NCI-H146 (cell line): ENCODE measurements at regions not wholly inside any gene's neighbourhood (a gene's known extent, or its start where the extent isn't known, plus 50 kb on each side); places are given as distances from the start of the nearest gene placed in this dataset.
"Not testable (repeated sequence)": the region's sequence is repeated elsewhere in the genome, so short reads cannot be mapped to it uniquely, and the experiment has no call there.

Experiments
- DNase-seq: peaks from one replicate; lab custom pipeline; 2025; lab: John Stamatoyannopoulos, UW

GRCh38 chr14:53742233-53742620 lies 214.4 kb downstream of the BMP4 start:
- DNase-seq: no peak

- no peak for DNase-seq
Measured at GRCh38 chr14:53741479-53742232, 215.0 kb downstream of the BMP4 start.

DNA sequence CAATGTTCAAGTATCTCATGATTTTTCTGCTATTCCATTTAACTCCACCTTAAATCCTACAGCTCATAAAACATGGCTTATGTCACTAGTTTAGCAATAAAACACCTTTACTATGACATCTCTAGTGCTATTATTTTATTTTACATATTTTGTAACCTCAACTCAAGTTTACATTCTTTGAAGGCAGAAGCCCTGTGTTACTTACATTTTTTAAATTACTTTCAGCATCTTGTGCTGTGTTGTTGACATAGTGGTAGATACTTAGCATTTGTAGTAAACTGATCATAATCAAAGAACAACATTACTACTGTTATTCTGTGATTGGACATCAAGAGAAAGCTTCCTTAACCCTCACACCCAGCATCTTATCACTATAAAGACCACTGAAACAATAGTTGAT lies 216.1 kb downstream of the BMP4 start:
- DNase-seq: no peak

- no peak for DNase-seq
Measured at GRCh38 chr14:53735916-53736315, 220.7 kb downstream of the BMP4 start.

DNA sequence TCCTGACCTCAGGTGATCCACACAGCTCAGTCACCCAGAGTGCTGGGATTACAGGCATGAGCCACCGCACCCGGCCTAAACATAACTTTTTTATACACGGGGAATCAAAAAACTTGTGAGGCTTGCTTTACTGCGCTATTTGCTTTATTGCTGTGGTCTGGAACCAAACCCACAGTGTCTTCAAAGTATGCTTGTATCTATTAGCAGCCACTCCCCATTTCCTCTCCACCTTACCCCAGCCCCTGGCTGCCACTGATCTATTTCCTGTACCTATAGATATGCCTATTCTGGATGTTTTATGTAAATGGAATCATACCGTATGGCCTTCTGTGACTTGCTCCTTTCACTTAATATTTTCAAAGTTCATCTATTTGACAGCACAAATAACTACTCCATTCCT lies 233.4 kb downstream of the BMP4 start:
- no peak for DNase-seq

DNA sequence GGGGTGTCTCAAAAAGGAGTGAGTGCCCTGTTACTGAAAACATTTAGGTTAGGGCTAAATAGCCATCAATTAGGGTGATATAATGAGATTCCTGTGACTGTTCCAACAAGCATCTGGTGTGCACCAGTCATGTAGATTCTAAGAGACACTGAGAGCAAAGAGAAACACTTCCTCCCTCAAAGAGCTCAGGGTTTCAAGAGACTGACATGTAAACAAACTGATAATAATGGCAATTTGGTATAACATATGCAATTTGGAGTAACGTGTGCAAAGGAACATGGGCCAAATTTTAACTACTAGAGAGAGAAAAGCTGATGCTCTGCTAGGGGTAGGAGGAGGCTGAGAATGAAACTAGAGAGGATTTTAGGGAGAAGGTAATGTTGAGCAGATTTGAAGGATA lies 237.1 kb downstream of the BMP4 start:
- DNase-seq: no peak

GRCh38 chr14:53716578-53716977 lies 240.0 kb downstream of the BMP4 start:
- no peak for DNase-seq

DNA sequence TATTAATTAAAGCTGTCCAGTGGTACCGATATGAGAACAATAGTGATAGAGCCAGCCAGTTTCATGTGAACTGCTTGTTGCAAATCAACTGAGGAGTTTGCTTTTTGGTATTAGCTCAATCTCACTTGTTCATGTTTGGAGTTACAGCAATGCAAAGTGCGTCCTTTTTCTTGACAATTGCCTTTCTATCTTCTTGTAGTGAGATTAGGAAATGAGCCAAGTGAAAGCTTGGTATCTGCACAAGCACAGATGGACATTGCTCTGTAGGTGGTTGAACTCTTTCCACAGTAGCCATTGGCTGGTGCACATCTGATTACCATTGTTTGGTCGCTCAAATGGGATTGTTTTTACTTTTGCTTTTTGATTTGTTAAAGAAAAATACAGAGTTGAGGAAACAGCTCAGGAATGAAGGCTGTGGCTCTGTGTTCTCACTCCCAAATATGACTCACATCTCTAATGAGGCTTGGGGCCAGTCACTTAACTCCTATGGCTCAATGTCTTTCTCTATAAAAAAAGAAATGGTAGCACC lies 241.4 kb downstream of the BMP4 start:
- no peak for DNase-seq

DNA sequence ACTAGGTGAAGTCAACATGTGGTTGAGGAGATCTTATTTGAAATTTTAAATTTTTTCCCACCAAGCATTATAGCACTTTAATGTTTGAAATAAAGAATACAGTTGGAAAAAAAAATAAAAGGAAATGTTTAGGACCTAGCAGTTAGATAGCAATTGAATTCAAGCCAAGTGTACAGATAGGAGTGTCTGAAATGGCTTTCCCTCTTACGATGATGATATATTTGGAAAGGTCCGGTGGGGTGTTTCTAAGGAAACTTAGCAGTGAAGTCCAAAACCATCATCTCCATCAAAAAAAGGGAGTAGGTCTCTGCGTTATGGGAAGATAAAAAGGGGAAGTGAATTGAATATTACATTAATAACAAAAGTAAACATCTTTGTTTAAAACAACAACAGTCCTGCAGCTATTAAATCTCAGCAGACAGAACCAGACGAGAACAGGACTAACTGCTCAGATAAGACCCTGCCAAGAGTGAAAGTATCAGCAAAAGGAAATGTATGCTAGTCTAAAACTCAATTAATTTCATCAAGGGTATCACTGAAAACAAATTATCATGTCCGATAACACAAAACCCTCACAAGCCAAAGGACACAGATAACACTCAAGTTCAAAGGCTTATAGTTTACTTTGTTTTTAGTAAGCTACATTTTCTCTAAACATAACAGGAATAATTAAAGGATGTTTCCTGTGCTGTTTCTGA lies 242.0 kb downstream of the BMP4 start:
- no peak for DNase-seq

DNA sequence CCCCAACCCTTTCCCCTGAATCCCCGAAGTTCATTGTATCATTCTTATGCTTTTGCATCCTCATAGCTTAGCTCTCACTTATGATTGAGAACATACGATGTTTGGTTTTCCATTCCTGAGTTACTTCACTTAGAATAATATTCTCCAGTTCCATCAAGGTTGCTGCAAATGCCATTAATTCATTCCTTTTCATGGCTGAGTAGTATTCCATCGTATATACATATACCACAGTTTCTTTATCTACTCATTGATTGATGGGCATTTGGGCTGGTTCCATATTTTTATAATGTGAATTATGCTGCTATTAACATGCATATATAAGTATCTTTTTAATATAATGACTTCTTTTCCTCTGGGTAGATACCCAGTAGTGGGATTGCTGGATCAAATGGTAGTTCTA lies 243.7 kb downstream of the BMP4 start:
- DNase-seq: not testable (repeated sequence)

DNA sequence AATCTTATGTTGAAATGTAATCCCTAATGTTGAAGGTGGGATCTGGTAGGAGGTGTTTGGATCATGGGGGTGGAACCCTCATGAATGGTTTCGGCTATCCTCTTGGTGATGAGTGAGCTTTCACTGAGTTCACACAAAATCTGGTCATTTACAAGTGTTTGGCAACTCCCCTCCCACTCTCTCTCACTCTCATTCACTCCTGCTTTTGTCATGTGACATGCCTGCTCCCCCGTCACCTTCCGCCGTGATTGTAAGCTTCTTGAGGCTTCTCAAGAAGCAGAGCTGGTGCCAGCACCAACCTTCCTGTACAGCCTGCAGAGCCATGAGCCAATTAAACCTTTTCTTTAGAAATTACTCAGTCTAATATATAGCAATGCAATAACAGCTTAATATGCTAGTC lies 245.4 kb downstream of the BMP4 start:
- no peak for DNase-seq

DNA sequence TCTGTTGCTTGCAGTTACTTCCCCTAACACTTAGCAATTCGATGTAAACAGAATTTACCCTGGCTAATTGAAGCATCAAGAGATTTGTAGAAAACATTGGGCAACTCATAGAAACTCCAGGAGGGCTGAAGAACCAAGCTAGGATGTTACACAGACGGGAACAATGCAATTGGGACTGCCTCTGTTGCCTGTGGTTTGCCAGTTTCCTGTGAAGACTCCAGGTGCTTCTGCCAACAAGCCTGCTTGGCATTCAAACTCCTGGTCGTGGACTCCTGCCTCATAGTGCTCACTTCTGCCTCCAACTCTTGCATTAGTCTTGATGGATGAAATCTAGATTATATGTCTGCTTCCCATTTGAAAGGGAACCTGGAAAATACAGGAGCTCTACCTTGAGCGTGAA lies 246.0 kb downstream of the BMP4 start:
- no peak for DNase-seq

DNA sequence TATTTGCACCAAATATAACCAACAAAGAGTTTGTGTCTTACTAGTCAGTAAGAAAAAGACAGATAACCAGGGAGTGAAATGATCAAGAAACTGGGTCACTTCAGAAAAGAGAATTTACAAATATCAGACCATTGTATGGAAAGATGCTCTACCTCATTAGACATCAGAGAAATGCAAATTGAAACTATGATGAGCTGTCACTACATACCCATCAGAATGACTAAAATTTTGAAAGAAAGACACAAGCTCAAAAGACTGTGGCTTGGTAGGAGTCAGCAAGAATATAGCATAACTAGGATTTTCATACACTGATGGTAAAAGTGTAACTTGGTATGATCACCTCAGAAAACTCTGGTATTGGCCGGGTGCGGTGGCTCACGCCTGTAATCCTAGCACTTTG lies 247.2 kb downstream of the BMP4 start:
- DNase-seq: no peak

DNA sequence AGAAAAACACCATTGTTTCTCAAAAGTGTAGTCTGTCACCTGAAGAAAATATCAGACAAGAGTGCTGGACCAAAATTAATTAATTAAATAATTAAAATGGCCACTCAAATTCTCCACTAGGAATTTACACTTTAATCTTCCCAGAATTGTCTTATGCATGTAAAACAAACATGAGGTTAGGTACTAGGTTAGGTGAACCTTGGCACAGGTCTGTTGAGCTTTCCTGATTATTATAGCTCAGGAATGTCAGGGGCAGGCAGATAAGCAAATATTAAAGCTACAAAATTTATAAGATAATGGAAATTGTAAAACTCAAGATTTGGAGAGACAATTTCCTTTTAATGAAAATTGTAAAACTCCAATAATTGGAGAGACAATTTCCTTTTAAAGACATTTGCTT lies 253.2 kb downstream of the BMP4 start:
- no peak for DNase-seq

GRCh38 chr14:53701108-53701875 lies 255.3 kb downstream of the BMP4 start:
- DNase-seq: no peak

GRCh38 chr14:53696217-53696965 lies 260.2 kb downstream of the BMP4 start:
- DNase-seq: no peak

DNA sequence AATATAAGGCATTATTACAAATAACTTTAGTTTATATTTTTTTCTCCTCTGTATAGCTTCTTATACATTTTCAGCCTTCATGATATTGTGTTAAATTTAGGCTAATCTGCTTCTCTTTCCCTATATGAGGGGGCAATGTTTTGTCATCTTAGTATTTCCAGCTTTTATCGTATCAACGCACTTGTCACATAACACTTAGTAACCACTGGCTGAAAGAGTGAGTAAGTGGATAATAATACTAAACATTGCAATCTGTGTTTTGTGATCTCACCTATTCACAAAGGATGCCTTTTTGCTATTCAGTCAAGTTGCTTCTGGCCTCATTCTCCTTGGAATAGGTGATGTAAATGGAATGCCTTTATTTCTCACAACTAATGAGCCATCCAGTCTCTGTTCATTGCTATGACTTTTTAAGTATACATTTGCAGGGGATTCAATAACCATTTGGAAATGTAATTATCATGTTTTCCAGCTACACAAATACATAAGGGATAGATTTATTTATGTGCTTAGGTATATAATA lies 260.9 kb downstream of the BMP4 start:
- no peak for DNase-seq

DNA sequence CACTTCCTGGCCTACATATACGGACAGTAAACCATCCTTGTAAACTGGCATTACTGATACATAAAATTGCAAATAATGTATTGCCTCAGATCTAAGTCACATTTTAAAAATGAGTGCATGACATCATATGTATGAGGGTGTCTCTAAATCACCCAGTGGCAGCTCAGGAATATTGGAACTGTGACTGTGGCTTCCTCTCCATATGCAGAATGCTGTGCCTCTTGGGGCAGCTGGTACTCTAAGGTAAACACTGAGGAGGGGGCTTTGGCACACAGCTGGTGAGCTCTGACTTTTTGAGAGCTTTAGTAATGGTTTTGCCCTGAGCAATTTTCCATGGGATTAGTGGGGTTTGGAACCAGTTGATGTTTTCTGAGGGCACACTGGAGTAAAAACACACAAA lies 263.7 kb downstream of the BMP4 start:
- no peak for DNase-seq

GRCh38 chr14:53692451-53692850 lies 264.2 kb downstream of the BMP4 start:
- DNase-seq: no peak

DNA sequence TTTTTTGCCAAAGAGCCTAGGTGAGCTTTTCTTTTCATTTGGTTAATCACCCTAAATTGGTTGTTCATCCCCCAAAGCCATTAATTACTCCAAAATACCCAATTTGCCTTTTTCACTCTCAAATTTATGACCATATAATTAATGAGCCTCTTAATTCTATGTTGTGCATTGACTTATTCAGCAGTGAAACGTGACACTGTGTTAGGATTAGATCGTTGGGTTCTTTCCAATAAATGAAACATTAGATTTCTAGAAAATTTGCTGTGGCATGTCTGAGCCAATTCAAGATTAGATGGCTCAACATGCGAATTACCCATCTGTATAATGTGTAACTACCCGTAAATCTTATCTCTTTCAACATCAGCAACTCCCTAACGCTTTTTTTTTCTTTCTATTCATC lies 273.4 kb downstream of the BMP4 start:
- DNase-seq: no peak

DNA sequence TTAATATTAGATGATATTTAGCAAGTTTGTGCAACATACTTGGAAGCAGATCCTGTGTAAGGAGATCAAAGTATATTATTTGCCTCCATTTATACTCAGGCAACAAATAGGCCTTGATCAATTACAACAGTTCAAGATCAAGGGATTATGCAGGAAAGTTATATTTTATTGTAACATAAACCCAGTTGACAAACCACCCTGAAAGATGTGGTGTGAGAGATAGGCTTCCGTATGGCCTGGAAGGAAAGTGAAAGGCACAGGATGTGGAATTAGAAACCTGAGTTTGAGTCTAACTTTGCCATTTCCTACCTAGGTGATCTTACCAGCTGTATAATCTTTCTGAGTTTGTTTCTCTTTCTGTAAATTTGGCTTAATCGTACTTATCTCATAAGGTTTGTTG lies 284.1 kb downstream of the BMP4 start:
- DNase-seq: no peak

GRCh38 chr14:53670701-53671100 lies 285.9 kb downstream of the BMP4 start:
- no peak for DNase-seq
